ENCODE measurements at regions not wholly inside any gene's neighbourhood (a gene's known extent, or its start where the extent isn't known, plus 50 kb on each side); places are given as distances from the start of the nearest gene placed in this dataset.

DNA sequence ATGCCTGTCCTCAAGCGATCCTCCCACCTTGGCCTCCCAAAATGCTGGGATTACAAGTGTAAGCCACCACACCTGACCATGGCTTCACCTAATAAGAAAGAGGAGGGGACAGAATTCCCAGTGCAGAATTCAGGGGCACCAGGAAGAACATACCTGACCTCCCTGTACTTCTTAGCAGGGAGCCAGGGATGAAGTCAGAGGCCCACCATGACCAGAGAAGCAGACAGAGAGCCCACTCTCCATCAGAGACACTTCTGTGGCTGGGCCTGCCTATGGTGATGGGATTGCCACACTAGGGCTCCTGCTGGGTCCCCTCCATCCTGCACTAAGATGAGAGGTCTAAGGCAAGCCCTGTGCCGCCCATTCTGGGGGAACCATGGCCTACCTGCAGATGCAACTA, 157.4 kb upstream of the LYZL2 start:
- TF ChIP-seq, protein P1, sequence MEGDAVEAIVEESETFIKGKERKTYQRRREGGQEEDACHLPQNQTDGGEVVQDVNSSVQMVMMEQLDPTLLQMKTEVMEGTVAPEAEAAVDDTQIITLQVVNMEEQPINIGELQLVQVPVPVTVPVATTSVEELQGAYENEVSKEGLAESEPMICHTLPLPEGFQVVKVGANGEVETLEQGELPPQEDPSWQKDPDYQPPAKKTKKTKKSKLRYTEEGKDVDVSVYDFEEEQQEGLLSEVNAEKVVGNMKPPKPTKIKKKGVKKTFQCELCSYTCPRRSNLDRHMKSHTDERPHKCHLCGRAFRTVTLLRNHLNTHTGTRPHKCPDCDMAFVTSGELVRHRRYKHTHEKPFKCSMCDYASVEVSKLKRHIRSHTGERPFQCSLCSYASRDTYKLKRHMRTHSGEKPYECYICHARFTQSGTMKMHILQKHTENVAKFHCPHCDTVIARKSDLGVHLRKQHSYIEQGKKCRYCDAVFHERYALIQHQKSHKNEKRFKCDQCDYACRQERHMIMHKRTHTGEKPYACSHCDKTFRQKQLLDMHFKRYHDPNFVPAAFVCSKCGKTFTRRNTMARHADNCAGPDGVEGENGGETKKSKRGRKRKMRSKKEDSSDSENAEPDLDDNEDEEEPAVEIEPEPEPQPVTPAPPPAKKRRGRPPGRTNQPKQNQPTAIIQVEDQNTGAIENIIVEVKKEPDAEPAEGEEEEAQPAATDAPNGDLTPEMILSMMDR (IDR thresholded peaks at IDR 0.05) = no peak
- no peak for TF ChIP-seq POLR2A (IDR thresholded peaks at IDR 0.05)
